ENCODE measurements at regions not wholly inside any gene's neighbourhood (a gene's known extent, or its start where the extent isn't known, plus 50 kb on each side); places are given as distances from the start of the nearest gene placed in this dataset.

DNA sequence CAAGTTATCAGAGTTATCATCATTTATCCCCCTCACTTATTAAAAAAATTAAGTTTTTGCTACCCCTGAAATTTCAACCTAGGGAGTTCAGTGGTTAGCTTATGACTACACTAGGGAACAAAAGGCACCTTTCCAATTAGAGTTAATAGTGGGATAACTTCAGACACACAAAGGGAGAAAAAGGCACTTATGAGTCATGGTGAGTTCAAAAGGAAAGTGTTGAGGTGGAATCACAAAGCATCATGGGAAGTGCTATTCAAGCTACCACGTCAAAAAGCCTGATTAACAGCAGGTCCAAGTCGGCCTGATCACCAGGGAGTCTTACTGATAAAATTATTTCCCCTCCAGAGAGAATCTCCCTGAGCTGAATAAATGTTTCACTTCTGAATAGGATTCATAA lies 165.7 kb downstream of the C7orf25 start (continued):
- TF ChIP-seq, protein P1, sequence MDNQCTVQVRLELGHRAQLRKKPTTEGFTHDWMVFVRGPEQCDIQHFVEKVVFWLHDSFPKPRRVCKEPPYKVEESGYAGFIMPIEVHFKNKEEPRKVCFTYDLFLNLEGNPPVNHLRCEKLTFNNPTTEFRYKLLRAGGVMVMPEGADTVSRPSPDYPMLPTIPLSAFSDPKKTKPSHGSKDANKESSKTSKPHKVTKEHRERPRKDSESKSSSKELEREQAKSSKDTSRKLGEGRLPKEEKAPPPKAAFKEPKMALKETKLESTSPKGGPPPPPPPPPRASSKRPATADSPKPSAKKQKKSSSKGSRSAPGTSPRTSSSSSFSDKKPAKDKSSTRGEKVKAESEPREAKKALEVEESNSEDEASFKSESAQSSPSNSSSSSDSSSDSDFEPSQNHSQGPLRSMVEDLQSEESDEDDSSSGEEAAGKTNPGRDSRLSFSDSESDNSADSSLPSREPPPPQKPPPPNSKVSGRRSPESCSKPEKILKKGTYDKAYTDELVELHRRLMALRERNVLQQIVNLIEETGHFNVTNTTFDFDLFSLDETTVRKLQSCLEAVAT (IDR thresholded peaks at IDR 0.05) = no peak
- no peak for TF ChIP-seq ZNF232 (CRISPR knock-in tag; IDR thresholded peaks at IDR 0.05)

DNA sequence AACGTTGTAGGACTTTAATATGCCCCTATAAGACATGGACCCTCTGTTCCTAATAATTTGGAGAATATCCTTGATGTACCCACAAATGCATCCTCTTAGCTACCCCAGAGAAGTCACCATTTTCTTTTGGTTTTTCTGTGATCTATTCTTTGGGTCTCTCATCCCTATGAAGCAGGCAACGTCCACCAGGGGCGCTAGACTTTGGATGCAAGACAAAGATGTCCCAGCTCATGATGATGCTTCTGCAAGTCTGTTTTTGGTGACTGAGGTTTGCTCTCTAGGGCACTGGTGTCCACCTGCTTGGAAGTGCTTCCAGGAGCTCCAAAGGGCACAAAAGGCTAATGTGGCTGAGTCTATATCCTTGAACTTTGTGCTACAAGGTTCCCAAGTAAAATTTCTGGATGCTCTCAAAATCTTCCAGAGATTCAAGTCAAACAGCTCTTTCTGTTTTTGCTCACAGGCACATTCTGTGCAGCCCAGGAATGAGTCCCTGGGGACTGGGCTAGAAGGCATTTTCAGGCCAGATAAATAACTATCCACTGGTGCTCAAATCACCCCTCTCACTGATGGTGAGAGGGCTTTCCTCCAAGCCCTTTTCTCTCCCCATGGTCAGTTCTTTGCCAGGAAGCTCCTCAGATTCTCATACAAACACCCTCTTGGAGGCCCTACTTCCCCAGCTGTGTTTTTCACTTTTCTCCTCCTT lies 166.4 kb downstream of the C7orf25 start:
- peak; percentile 78 for FAIRE-seq
- no peaks in the 10 kb centered on the region for H3K27me3 ChIP-seq (ENCODE audit: control insufficient read depth in 2 of 2, insufficient read depth in 2 of 2, low read length in 2 of 2)
- no peaks in the 10 kb centered on the region for H3K9me1 ChIP-seq (ENCODE audit: control insufficient read depth, insufficient read depth, low read length)
- H3K4me1 ChIP-seq (replicated peaks in 1 of 2; ENCODE audit: control insufficient read depth in 2 of 2, insufficient read depth in 2 of 2, low read length in 2 of 2) = no peaks in the 10 kb centered on the region
- DNase-seq (ENCODE audit: extremely low read depth in 1 of 4, low spot score in 3 of 4) = peak; percentile 30 to 60 (median 41)
- no peak overlapping the region for H2AFZ ChIP-seq (ENCODE audit: low read depth, low read length)
- no TSS peak for BruUV-seq (replicated peaks)
- no peak overlapping the region for H3K9ac ChIP-seq (ENCODE audit: insufficient read depth in 1 of 2, low read depth in 2 of 2, low read length in 2 of 2)
- H3K9me3 ChIP-seq (replicated peaks; ENCODE audit: control insufficient read depth, insufficient read depth, low read depth, low read length) = no peaks in the 10 kb centered on the region
- no peak overlapping the region for H3K4me3 ChIP-seq
- in situ Hi-C loops (cut with MboI) = no loop called here
- ChIA-PET POLR2A (interaction anchor here (0.7 to 1.1 kb wide), 5 partner anchors 8 to 682 kb away, joined by 3 to 4 read pairs (median 3); no protein-coding TSS in a partner anchor), CTCF (ENCODE audit: low intra/inter-chr PET ratio) (no interaction called here)
- no peaks in the 10 kb centered on the region for H3K79me2 ChIP-seq (ENCODE audit: control insufficient read depth, insufficient read depth, low read length)
- peak; percentile 64 for TF ChIP-seq EHMT2 (IDR thresholded peaks at IDR 0.05)
- TF ChIP-seq, protein P2, sequence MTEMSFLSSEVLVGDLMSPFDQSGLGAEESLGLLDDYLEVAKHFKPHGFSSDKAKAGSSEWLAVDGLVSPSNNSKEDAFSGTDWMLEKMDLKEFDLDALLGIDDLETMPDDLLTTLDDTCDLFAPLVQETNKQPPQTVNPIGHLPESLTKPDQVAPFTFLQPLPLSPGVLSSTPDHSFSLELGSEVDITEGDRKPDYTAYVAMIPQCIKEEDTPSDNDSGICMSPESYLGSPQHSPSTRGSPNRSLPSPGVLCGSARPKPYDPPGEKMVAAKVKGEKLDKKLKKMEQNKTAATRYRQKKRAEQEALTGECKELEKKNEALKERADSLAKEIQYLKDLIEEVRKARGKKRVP (CRISPR knock-in tag; IDR thresholded peaks at IDR 0.05) = no peak
- 0 out of 2 replicates have a peak, but pooled peaks have one; percentile 24 for TF ChIP-seq KLF16 (IDR thresholded peaks at IDR 0.05)
- TF ChIP-seq, protein P3, sequence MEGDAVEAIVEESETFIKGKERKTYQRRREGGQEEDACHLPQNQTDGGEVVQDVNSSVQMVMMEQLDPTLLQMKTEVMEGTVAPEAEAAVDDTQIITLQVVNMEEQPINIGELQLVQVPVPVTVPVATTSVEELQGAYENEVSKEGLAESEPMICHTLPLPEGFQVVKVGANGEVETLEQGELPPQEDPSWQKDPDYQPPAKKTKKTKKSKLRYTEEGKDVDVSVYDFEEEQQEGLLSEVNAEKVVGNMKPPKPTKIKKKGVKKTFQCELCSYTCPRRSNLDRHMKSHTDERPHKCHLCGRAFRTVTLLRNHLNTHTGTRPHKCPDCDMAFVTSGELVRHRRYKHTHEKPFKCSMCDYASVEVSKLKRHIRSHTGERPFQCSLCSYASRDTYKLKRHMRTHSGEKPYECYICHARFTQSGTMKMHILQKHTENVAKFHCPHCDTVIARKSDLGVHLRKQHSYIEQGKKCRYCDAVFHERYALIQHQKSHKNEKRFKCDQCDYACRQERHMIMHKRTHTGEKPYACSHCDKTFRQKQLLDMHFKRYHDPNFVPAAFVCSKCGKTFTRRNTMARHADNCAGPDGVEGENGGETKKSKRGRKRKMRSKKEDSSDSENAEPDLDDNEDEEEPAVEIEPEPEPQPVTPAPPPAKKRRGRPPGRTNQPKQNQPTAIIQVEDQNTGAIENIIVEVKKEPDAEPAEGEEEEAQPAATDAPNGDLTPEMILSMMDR (IDR thresholded peaks at IDR 0.05 in 2 of 3, conservative IDR thresholded peaks at IDR 0.05 in 1 of 3; ENCODE audit: insufficient read depth in 2 of 3, low read depth in 1 of 3, low read length in 3 of 3) = peak; percentile 40 to 71 (median 57)
- H3K27ac ChIP-seq (ENCODE audit: extremely low read depth, low read depth, low read length) = no peak overlapping the region
- 0% methylated on average over 3 of the region's 3 CpGs for WGBS (ENCODE audit: insufficient coverage, low coverage, missing lambda C conversion rate)
- ATAC-seq = peak; percentile 71; the same call in 2 of the 3 replicates
- no peak overlapping the region for H3K4me2 ChIP-seq (ENCODE audit: insufficient read depth, low read length)
- H4K20me1 ChIP-seq (replicated peaks; ENCODE audit: control insufficient read depth, insufficient read depth, low read length) = no peaks in the 10 kb centered on the region
- no peaks in the 10 kb centered on the region for H3K36me3 ChIP-seq (ENCODE audit: control insufficient read depth, insufficient read depth, low read length)
- intact Hi-C loops (cut with micrococcal nuclease) = no loop called here

Measured in K562 (cell line).